ENCODE measurements at regions not wholly inside any gene's neighbourhood (a gene's known extent, or its start where the extent isn't known, plus 50 kb on each side); places are given as distances from the start of the nearest gene placed in this dataset.
"Not testable (repeated sequence)": the region's sequence is repeated elsewhere in the genome, so short reads cannot be mapped to it uniquely, and the experiment has no call there.

DNA sequence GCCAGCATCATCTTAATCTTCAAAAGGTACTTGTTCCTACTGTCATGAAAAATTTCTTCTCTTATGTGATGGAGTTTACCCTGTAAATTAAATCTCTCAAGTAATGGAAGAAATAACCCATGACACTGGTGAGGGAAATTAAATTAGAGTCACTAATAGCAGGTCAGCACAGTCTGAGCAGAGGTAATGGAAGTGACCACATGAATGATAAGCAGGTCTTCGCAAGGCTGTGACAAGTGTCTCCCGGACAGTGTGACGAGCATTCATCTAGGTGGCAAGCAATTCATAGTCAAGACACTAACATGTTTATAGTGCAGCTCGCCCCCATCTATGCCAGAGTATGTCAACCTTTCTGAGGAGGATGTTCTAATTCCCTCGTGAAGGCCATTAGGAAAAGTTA is 249.2 kb downstream of the FRK start:
- no peak for DNase-seq (ENCODE audit: low read depth)

DNA sequence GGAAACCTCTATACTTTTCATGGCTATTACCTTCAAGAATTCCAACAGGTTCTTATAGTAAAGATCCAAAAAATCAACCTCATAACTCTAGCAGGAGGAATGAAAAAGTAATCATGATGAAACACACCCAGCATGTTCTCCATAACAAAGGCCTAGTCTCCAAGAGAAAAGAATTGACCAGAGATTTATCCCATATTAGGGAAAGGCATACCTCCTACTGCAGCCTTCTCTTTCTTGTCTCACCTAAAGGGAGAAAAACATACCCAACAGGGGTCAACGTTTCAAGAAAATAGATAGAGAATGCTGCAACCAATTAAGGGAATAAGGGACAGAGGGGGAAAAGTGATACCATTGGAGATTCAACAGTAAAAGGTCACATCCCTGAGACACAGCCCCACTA is 262.5 kb downstream of the FRK start:
- DNase-seq (ENCODE audit: low read depth): no peak

DNA sequence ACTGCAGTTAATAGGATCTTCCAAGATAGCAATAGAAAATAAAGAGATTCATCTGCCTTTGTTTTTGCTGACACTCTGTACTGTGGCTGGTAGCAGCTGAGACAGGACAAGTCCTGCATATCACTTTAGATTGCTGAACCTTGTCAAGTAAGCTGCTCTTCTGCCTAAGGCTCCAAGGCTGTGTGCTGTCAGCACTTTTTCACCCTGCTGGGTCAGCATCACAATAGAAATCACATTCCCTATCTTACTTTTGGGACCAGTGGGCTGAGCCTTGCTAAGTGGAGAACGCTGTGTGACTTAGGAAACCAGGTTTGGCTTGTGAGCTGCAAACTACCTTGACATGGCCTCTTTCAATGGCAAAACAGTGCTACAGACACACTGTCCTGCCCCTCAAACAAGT is 263.9 kb downstream of the FRK start:
- DNase-seq (ENCODE audit: low read depth): no peak

DNA sequence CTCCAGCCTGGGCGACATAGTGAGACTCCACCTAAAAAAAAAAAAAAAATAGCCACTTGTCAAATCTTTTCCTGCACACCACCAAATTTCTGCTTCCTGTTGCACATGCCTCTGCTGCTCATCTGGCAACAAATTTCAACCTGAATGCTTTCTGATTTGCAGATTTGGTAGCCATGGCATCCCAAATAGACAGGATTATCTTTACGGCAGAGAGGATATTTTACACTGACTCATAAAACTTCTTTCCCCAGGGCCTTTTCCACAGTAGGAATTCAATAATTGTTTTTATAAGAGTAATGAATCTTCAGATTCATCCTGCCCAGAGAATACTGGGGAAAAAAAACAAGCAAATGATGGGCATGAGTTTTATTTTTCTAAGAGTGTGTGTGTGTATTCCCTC is 264.6 kb downstream of the FRK start:
- DNase-seq (ENCODE audit: low read depth): no peak

DNA sequence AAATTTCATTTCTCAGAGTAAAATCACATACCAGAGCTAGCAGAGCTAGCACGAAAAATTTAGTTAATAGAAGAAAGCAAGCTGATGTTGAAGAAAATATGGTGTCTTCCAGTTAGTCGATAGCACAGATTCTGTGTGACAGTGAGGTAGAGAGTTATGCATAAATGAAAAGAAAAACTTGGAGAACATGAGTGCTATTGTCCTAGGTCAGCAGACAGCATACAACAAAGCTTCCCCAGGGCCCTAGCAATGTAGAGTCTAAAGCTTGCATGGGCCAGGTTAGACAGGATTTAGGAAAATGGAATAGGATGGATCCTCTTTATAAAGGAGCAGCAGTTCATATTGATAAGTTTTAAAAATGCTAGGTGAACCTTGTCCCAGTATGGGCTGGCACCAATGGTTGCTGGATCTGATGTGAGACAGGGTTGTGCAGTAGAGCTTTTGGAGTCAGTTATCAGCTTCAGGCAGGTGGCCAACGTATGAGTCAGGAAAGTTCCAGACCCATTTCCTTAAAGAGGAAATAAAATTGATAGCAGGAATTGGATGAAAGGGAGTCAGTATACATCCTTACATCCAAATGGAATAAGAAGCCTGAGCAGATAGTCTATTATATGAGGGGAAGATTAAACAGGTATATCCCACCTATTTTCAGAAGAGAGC is 277.2 kb downstream of the FRK start:
- no peak for DNase-seq (ENCODE audit: low read depth)

DNA sequence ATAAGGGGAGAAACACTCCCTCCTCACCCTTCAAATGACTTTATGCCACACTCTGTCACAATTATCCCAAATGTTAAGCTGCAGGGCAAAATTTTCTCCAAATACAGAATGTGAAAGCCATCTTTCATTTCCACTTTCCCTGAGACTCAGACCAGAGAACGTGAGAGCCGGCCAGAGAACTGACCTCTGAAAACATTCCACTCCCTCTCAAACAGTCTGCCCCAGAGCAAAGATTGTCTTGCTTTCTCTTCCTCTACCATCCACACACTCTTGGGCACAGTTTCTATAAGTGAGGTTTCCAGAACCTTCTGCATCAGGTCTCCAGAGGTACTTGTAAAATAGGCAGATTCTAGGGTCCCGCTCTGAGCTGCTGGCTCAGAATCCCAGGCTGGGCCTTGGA is 278.1 kb downstream of the FRK start:
- DNase-seq (ENCODE audit: low read depth): no peak

DNA sequence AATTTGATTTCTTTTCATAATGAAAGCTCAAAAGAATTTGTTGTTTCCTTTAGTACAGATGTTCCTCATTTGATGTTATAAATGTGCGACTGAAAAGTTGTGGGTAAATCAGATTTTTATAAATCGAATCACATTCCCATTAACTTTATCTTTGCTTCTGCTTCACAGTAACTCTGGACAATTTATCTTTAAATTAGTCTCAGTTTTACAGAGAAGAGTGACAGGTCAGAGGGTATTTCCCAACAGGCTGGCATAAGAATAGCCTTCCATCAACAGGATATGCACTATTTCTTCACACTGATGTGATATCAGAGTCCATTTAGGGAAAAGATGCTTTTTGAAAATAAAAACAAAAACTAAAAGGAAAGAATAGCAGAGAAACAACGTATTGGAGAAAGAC is 286.9 kb downstream of the FRK start:
- no peak for DNase-seq (ENCODE audit: low read depth)

DNA sequence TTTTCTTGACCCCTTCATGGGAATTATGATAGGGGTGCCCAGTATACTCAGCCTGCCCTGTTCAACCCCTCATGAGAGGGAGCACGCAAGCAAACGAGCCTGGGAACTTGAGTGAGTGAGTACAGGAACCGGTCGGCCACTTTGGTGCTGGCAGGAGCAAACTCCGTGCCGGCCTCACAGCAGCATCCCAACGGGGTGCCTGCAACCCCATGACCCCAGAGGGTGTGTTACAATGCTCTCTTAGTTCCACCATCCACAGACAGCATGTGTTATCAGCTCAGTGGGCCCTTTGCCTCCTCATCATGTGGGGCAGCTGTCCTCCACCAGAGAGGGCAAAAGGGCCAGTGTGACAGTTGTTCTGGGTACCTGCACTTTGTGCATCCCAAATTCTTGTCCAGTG is 289.8 kb downstream of the FRK start:
- DNase-seq (ENCODE audit: low read depth): no peak

DNA sequence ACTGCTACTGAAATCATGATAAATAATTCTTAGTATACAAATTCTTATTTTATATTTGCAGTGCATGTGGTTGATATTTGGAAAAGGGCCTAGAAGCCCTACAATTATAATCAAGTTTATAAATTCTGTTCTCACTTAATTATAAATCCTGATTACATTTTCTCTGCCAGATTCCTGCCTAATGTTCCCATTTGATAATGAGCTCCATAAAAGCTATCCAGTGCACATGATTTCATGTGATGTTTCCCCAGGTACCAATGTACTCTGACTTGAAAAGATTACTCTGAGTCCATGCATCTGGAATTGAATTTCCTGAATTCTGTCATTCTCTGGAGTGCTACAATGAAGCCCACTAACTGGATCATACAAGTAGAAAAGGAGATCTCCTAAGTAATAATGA is 292.2 kb downstream of the FRK start:
- no peak for DNase-seq (ENCODE audit: low read depth)

DNA sequence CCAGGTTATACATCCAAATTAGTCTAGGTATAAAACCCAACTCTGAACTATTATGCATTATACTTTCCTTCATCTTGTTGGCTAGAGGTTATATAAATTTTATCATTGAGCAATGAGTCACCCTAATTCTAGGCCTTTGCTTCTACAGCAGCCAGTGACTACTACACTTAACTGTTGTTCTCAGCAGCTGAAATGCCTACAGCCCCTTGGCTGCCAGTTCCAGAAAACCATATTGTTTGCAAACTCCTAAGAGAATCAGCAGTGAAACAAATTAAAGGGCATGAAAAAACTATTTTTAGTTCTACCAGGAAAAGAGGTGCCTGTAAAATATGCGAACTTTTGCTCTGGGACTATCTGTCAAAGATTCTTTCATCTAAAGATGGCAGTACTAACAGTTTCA is 292.8 kb downstream of the FRK start:
- DNase-seq (ENCODE audit: low read depth): no peak

DNA sequence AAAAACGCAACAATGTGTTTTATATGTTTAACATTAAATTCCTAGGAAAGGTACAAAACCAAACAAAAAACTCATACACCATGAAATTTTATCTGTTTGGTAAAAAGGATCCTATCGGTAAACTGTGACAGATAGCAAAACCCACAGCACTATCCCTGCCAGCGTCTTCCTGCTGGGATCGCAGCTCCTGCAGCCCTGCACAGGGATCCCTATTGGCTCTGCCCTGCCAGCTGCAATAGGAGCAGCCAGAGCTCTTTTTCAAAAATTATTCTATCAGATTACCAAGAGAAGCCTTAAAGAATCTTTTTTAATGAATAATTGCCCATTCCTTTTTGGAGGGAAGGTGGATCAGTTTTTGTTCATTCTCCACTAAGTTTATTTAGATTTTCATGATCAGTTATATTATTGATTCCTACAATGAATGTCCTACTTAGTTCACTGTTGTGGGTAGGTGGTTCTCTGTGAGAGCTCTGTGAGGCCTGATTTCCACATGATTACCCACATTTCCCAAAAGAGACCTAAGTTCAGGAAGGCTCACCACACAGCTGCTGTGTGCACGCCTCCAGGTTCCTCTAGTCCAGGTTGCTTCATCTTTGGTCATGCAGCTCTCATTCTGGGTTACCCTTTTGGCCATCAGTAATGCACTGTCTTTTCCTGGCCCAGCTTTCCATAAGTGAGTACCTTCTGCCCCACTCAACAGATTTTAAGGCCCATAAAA is 293.8 kb downstream of the FRK start:
- no peak for DNase-seq (ENCODE audit: low read depth)

DNA sequence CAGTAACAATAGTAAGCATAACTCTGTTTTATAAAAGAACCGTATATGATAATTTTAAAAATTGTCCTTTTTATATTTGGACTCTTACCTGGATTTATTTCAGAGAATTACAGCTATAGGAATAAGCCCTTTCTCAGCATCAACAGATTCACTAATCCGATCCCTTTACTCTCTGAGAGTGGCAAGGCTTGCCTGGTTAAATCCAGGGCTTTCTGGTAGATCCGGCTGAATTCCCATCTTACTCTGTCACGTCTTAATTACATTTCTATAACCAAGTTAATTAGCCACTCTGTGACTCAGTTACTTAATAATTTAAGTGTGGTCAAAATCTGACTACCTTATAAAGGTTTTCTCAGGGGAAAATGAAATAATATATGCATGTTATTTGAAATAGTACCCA is 294.7 kb downstream of the FRK start:
- no peak for DNase-seq (ENCODE audit: low read depth)

DNA sequence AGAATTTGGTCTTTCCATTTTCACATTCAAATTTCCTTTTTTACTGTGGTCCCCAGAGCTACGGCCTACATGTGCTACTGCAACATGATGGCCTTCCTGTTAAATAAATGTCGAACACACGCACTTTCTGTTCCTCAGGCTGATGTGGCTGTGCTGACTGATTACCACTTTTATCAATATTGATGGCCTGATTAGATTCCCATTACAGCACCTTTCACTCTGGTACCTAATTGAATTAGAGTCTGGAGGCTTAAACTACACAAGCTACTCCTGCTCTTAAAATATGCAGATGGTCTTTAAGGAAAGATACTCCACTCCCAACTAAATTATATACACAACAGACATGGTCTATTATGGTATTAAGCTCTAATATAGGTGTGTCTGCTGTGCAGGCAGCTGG is 301.6 kb downstream of the FRK start:
- DNase-seq (ENCODE audit: low read depth): no peak

DNA sequence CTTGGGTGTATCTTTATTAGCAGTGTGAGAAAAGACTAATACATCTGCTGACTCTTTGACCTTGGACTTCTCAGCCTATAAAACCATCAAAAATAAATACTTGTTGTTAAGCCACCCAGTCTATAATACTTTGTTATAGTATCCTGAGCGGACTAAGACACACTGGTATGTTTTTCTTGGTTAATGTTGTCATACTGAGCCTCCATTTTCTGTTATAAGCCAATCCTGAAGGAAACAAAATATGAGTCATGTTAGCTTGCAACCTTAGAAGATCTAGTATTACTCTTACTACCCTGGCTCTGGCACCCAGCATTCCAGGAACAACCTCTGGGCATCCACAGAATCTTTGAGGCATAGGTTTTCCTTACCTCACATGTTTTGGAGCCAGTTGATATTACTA is 307.2 kb downstream of the FRK start:
- no peak for DNase-seq (ENCODE audit: low read depth)

DNA sequence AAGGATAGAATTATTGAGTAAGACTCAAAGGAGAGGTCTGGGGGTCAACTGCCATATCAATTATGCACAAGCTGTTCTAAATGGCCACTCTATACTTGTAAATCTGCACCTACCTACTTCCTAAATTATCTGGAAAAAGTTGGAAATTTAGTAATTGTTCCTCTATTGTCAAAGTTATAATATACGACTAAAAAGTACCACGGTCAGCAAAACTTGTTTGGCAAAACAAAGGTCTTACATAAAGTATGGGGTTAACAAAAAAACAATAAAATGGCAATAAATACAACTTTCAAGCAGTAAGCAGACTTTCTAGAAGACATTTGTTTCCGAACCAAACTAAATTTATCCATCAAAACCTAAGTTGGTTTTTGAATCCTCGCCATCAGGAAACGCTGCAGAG is 309.7 kb downstream of the FRK start:
- no peak for DNase-seq (ENCODE audit: low read depth)

DNA sequence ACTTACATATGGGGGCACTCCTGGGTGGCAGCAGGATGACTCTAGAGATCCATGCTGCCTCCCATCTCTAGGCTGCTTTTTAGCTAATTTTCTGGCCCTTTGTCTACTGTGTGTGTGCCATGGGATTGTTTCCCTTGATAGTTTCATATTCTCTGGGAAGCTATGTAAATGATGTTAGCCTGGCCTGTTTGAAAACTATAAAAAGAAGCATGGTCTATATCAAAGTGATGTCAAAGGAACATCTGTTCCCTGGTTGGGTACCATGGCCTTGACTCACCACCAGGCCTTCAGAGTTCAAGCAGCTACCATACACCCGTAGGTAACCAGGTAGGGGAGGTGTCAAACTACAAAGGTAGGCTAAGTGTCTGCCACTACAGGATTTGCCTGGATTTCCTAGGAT is 310.4 kb downstream of the FRK start:
- no peak for DNase-seq (ENCODE audit: low read depth)

DNA sequence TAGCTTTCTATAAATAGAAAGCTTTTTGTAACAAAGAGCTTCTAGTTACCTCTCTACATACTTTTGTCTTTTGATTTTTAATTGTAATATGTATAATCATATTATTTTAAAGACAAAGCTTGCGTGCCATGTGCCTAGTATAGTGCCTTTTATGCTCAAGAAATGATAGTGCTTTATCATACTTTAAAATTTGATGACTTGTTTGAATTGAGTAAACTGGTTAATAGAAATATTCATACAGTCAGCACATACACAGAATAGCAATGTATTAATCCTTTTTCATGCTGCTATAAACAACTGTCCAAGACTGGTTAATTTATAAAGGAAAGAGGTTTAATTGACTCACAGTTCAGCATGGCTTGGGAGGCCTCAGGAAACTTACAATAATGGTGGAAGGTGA is 313.0 kb downstream of the FRK start:
- DNase-seq (ENCODE audit: low read depth): no peak

DNA sequence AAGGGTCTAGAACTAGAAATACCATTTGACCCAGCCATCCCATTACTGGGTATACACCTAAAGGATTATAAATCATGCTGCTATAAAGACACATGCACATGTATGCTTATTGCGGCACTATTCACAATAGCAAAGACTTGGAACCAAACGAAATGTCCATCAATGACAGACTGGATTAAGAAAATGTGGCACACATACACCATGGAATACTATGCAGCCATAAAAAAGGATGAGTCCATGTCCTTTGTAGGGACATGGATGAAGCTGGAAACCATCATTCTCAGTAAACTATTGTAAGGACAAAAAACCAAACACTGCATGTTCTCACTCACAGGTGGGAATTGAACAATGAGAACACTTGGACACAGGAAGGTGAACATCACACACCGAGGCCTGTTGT is 314.1 kb downstream of the FRK start:
- not testable (repeated sequence) for DNase-seq (ENCODE audit: low read depth)

DNA sequence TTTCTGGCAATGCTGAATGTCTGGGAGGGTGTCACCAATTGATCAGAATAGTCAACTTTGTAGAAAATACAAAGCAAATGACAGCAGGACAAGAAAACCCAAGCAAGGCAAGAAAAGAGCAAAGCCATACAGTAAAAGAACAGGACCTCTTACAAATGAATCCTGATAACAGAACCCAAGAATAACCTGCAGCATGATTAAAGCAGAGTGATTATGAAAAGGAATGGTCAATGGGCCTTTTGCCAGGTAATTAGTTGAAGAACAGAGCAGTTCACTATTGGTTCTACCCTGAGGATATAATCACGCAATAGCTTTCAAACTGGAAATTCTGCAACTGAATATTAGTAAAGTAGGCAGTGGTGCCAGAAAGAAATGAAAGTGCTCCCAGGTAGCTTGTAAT is 319.8 kb downstream of the FRK start:
- no peak for DNase-seq (ENCODE audit: low read depth)

DNA sequence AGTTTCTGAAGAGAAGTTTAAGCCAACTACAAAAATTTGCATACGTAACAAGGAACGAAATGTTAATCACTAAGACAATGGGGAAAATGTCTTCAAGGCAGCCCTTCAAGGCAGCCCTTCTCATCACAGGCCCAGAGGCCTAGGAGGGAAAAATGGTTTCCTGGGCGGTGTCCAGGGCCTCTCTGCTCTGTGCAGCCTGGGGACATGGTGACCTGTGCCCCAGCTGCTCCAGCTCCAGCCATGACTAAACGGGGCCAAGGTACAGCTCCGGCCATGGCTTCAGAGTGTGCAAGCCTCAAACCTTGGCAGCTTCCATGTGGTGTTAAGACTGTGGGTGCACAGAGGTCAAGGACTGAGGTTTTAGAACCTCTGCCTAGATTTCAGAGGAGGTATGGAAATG is 325.1 kb downstream of the FRK start:
- no peak for DNase-seq (ENCODE audit: low read depth)

DNA sequence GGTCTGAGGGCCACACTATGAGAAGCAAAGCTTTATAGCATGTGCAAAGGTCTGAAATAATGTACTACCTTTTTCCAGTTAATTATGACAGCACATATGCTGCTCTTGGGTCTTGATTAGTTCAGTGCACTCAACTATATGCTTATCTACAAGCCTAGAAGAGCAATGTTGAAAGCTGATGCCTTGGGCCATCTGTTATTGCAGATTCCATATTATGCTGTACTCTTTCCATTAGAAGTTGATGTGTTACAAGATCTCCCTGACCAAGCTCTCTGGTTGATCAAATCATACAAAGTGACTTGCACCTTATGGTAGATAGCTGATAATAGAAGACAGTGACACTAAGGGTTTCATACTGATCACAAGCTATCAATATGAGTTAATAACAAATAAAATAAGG is 327.3 kb downstream of the FRK start:
- no peak for DNase-seq (ENCODE audit: low read depth)

DNA sequence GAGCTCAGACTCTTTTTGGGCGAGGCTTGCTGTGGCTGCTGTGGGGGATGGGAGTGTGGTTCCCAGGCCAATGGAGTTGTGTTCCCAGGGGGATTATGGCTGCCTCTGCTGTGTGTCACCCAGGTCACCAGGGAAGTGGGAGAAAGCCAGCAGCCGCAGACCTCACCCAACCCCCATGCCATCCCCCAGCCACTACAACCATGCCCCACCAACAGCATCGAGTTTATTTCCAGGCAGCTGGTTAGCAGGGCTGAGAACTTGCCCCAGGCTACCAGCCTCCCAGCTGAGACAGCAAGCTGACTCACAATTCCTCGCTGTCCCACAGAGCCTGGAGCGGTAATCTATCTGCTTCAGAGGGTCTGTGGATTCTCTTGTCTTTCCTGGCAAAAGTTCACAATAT is 331.7 kb downstream of the FRK start:
- no peak for DNase-seq (ENCODE audit: low read depth)

DNA sequence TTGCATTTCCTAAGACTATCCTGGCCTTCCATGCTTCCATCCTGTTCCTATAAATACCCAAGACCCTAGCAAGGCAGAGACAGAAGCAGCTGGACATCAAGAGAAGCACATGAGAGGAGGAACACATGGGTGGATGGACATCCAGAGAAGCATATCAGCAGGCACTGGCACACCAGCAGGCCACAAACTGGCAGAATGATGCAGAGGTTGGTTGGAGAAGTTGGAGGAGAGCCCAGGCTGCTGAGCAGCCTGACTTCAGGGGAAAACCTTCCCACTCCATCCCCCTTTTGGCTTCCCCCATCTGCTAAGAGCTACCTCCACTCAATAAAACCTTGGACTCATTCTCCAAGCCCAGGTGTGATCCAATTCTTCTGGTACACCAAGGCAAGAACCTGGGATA is 332.5 kb downstream of the FRK start:
- DNase-seq (ENCODE audit: low read depth): no peak

DNA sequence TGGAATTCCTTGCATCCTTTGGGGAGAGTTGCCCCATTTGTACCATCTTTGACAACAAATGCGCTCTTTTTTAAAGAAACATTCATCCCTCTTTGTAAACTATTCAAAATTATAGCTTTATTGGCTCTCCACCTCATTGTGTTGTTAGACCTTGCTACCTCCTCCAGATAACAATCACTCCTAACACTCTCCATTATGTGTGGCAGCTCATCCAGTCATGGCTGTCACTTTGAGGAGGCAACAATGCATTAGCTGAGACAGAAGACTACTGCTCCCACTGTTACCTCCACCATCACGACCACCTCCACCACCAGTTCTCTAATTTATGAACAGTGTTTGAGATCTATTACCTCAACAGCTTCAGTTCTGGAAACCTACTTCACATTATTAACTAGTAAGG is 339.1 kb downstream of the FRK start:
- no peak for DNase-seq (ENCODE audit: low read depth)
